ENCODE measurements at regions not wholly inside any gene's neighbourhood (a gene's known extent, or its start where the extent isn't known, plus 50 kb on each side); places are given as distances from the start of the nearest gene placed in this dataset.

- H3K27ac ChIP-seq = no peak overlapping the region
These were observed 516.8 kb downstream of the CFAP47 start for GRCh38 chrX:36436361-36436760.

DNA sequence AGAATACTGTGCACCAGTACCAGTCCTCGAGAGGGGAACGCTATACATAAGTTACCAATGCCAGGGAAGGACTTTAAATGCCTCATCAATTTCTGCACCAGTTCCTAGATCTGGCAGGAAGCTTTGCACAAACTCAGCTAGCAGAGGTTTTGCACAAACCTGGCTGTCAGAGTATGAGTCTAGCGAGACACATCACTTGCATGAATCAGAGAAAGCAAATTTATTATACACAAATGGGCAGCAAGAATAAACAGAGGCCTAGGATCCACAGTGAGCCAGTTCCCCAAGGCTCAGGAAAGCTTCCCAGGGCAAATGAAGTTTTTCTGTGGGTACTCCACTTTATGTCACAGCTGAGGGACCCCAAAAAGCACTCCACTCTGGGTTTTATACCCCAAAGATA is 523.5 kb downstream of the CFAP47 start:
- H3K4me1 ChIP-seq (replicated peaks) = no peaks in the 10 kb centered on the region
- DNase-seq (ENCODE audit: low read depth in 1 of 2, low spot score in 2 of 2) = no peak

More at GRCh38 chrX:36436361-36436760, 516.8 kb downstream of the CFAP47 start:
- DNase-seq (ENCODE audit: low read depth in 1 of 2, low spot score in 2 of 2) = no peak
- Histone ChIP-seq H3K4me1 (replicated peaks) (no peaks in the 10 kb centered on the region), H3K4me3 (no peak overlapping the region), H3K36me3 (no peaks in the 10 kb centered on the region), H3K27me3 (replicated peaks) (no peaks in the 10 kb centered on the region), H3K9me3 (replicated peaks) (no peaks in the 10 kb centered on the region)

GRCh38 chrX:36445566-36445965 is 526.0 kb downstream of the CFAP47 start:
- no peaks in the 10 kb centered on the region for H3K4me1 ChIP-seq (replicated peaks)
- H3K27ac ChIP-seq = no peak overlapping the region
- H3K4me3 ChIP-seq = no peak overlapping the region
- no peaks in the 10 kb centered on the region for H3K36me3 ChIP-seq
- no peak for DNase-seq (ENCODE audit: low read depth in 1 of 2, low spot score in 2 of 2)
- H3K27me3 ChIP-seq (replicated peaks) = no peaks in the 10 kb centered on the region
- no peaks in the 10 kb centered on the region for H3K9me3 ChIP-seq (replicated peaks)

More for the DNA sequence above, 523.5 kb downstream of the CFAP47 start:
- no peaks in the 10 kb centered on the region for H3K36me3 ChIP-seq
- no peak overlapping the region for H3K4me3 ChIP-seq
- H3K9me3 ChIP-seq (replicated peaks) = no peaks in the 10 kb centered on the region
- H3K27ac ChIP-seq = no peak overlapping the region
- H3K27me3 ChIP-seq (replicated peaks) = no peaks in the 10 kb centered on the region

DNA sequence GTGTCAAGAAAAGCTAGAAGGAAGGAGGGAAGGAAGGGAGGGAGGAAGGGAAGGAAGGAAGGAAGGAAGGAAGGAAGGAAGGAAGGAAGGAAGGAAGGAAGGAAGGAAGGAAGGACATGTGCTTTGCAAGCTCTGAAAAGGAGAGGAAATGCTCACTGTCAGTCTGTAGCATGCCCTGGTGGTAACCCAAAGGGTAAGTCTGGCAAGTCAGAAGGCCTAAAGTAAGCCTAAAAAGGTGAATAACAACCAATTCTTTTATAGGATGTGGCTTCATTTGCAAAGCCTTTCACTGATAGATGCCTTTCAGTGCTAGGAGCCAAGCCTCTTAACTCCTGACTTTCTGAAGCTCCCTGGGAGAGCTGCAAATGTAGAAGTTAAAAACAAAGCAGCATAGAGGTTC is 542.6 kb downstream of the CFAP47 start:
- no peaks in the 10 kb centered on the region for H3K4me1 ChIP-seq (replicated peaks)
- no peaks in the 10 kb centered on the region for H3K9me3 ChIP-seq (replicated peaks)
- no peaks in the 10 kb centered on the region for H3K27me3 ChIP-seq (replicated peaks)
- no peak overlapping the region for H3K27ac ChIP-seq
- no peak for DNase-seq (ENCODE audit: low read depth in 1 of 2, low spot score in 2 of 2)
- H3K4me3 ChIP-seq = no peak overlapping the region
- H3K36me3 ChIP-seq = no peaks in the 10 kb centered on the region

DNA sequence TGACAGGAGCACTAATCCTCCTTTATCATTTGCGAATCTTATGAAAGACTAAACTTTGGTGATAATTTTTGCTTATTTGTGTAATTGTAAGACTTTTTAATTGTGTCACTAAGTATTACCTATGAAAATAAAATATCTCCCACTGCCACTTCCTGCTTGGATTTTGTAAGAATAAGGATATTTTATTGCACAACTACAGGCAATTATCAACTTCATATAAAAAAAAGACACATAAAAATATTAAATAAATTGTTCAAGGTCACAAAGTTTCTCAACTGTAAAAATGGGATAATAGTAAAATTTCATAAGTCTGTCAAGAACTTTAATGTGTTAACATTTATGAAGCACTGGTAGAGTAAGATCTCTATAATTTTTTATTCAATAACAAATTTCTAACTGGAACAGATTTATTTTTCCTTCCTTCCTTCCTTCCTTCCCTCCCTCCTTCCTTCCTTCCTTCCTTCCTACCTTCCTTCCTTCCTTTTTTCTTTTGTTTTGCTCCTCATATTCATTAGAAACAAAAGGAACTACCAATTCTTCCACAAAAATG is 527.6 kb upstream of the FAM47C start:
- Histone ChIP-seq H3K4me3 (no peak overlapping the region), H3K27ac (no peak overlapping the region), H3K4me1 (replicated peaks) (no peaks in the 10 kb centered on the region), H3K27me3 (replicated peaks) (no peaks in the 10 kb centered on the region), H3K9me3 (replicated peaks) (no peaks in the 10 kb centered on the region), H3K36me3 (no peaks in the 10 kb centered on the region)
- no peak for DNase-seq (ENCODE audit: low read depth in 1 of 2, low spot score in 2 of 2)

- DNase-seq (ENCODE audit: low read depth in 1 of 2, low spot score in 2 of 2) = no peak
- H3K4me3 ChIP-seq = no peak overlapping the region
- no peaks in the 10 kb centered on the region for H3K4me1 ChIP-seq (replicated peaks)
- H3K36me3 ChIP-seq = no peaks in the 10 kb centered on the region
- H3K27me3 ChIP-seq (replicated peaks) = no peaks in the 10 kb centered on the region
- no peaks in the 10 kb centered on the region for H3K9me3 ChIP-seq (replicated peaks)
- H3K27ac ChIP-seq = no peak overlapping the region
These were observed 506.9 kb upstream of the FAM47C start for GRCh38 chrX:36501169-36501702.

- H3K27me3 ChIP-seq (replicated peaks) = no peaks in the 10 kb centered on the region
- H3K36me3 ChIP-seq = no peaks in the 10 kb centered on the region
- no peak for DNase-seq (ENCODE audit: low read depth in 1 of 2, low spot score in 2 of 2)
- no peak overlapping the region for H3K4me3 ChIP-seq
- H3K9me3 ChIP-seq (replicated peaks) = no peaks in the 10 kb centered on the region
- H3K4me1 ChIP-seq (replicated peaks) = no peaks in the 10 kb centered on the region
- H3K27ac ChIP-seq = no peak overlapping the region
These were observed 503.5 kb upstream of the FAM47C start for GRCh38 chrX:36504625-36505024.

DNA sequence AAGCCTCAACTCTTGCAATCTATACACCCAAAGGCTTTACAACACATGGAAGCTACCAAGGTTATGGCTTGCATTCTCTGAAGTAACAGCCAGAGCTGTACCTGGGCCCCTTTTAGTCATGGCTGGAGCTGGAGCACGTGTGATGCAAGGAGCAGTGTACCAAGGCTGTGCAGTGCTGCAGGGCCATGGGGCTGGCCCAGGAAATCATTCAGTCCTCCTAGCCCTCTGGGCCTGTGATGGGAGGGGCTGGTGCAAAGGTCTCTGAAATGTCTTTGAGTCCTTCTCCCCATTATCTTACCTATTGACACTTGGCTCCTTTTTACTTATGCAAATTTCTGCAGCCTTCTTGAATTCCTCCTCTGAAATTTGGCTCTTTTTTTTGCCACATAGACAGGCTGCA is 500.1 kb upstream of the FAM47C start:
- DNase-seq (ENCODE audit: low read depth in 1 of 2, low spot score in 2 of 2) = no peak
- Histone ChIP-seq H3K9me3 (replicated peaks) (no peaks in the 10 kb centered on the region), H3K4me3 (no peak overlapping the region), H3K27me3 (replicated peaks) (no peaks in the 10 kb centered on the region), H3K27ac (no peak overlapping the region), H3K36me3 (no peaks in the 10 kb centered on the region), H3K4me1 (replicated peaks) (no peaks in the 10 kb centered on the region)

GRCh38 chrX:36510736-36511135 is 497.4 kb upstream of the FAM47C start:
- Histone ChIP-seq H3K9me3 (replicated peaks) (no peaks in the 10 kb centered on the region), H3K36me3 (no peaks in the 10 kb centered on the region), H3K27me3 (replicated peaks) (no peaks in the 10 kb centered on the region), H3K4me1 (replicated peaks) (no peaks in the 10 kb centered on the region), H3K27ac (no peak overlapping the region), H3K4me3 (no peak overlapping the region)
- no peak for DNase-seq (ENCODE audit: low read depth in 1 of 2, low spot score in 2 of 2)

DNA sequence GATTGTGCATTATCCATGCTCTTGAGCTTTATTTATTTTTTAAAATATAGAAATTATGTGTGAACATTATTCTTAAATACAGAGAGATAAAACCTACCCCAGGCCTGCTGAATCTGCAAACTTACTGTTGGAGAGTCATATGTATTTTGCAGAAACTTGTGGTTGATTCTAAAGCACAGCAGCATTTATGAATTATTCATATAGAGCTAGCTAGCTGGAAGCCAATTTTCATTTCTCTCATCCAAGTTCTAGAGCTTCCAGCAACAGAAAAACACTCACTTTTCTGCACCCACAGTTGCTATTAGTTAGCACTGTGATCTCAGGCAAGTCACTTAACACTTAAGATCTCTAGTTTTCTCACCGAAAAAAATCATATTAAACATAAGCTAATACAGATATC is 479.5 kb upstream of the FAM47C start:
- no peak for DNase-seq (ENCODE audit: low read depth in 1 of 2, low spot score in 2 of 2)
- Histone ChIP-seq H3K36me3 (no peaks in the 10 kb centered on the region), H3K27me3 (replicated peaks) (no peaks in the 10 kb centered on the region), H3K4me1 (replicated peaks) (no peaks in the 10 kb centered on the region), H3K4me3 (no peak overlapping the region), H3K9me3 (replicated peaks) (no peaks in the 10 kb centered on the region), H3K27ac (no peak overlapping the region)

GRCh38 chrX:36534900-36535299 is 473.3 kb upstream of the FAM47C start:
- H3K36me3 ChIP-seq = no peaks in the 10 kb centered on the region
- H3K4me3 ChIP-seq = no peak overlapping the region
- no peaks in the 10 kb centered on the region for H3K9me3 ChIP-seq (replicated peaks)
- no peak for DNase-seq (ENCODE audit: low read depth in 1 of 2, low spot score in 2 of 2)
- no peaks in the 10 kb centered on the region for H3K27me3 ChIP-seq (replicated peaks)
- no peak overlapping the region for H3K27ac ChIP-seq
- H3K4me1 ChIP-seq (replicated peaks) = no peaks in the 10 kb centered on the region

DNA sequence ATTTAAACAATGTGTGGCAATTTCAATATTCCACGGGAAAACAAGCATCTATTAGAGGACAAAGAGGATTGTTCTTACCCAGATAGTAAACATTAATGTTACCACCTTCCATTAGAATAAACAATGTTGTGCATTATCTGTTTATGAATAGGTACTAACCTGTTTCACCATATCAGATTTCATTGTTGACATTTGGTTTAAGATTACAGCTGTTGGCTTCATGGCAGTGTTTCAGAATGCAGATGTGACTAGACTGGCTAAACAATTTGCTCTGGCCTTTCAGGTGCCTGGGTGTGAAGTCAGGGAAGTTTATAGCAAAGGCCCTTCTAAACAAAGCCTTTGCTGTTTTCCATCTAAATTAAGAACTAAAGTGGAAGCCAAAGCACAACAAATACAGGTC is 464.7 kb upstream of the FAM47C start:
- no peaks in the 10 kb centered on the region for H3K36me3 ChIP-seq
- no peak for DNase-seq (ENCODE audit: low read depth in 1 of 2, low spot score in 2 of 2)
- H3K4me1 ChIP-seq (replicated peaks) = no peaks in the 10 kb centered on the region
- H3K27ac ChIP-seq = no peak overlapping the region
- H3K9me3 ChIP-seq (replicated peaks) = no peaks in the 10 kb centered on the region
- H3K27me3 ChIP-seq (replicated peaks) = no peaks in the 10 kb centered on the region
- no peak overlapping the region for H3K4me3 ChIP-seq

DNA sequence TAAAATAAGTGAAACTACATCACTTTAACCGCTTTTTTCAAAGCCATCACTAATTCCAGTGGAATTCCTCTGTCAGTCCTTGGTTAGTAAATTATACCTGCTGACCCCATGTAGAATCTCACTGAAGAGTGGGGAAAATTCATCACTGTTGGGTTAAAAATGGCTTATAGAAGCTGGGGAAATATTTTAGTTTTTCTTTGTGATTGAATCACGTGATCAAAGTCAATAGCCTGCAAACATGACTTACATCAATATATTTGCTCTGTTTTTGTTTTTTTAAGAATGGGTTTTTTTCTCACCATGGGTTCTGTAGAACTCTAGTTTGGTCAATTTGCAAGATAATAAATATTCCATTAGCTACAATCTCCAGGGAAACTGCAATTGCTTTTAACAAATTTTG is 445.2 kb upstream of the FAM47C start:
- Histone ChIP-seq H3K27ac (no peak overlapping the region), H3K4me3 (no peak overlapping the region), H3K36me3 (no peaks in the 10 kb centered on the region), H3K27me3 (replicated peaks) (no peaks in the 10 kb centered on the region), H3K9me3 (replicated peaks) (no peaks in the 10 kb centered on the region), H3K4me1 (replicated peaks) (no peaks in the 10 kb centered on the region)
- no peak for DNase-seq (ENCODE audit: low read depth in 1 of 2, low spot score in 2 of 2)

GRCh38 chrX:36568946-36569345 is 439.2 kb upstream of the FAM47C start:
- no peaks in the 10 kb centered on the region for H3K9me3 ChIP-seq (replicated peaks)
- no peaks in the 10 kb centered on the region for H3K36me3 ChIP-seq
- H3K27ac ChIP-seq = no peak overlapping the region
- H3K4me1 ChIP-seq (replicated peaks) = no peaks in the 10 kb centered on the region
- H3K4me3 ChIP-seq = no peak overlapping the region
- H3K27me3 ChIP-seq (replicated peaks) = no peaks in the 10 kb centered on the region
- no peak for DNase-seq (ENCODE audit: low read depth in 1 of 2, low spot score in 2 of 2)

DNA sequence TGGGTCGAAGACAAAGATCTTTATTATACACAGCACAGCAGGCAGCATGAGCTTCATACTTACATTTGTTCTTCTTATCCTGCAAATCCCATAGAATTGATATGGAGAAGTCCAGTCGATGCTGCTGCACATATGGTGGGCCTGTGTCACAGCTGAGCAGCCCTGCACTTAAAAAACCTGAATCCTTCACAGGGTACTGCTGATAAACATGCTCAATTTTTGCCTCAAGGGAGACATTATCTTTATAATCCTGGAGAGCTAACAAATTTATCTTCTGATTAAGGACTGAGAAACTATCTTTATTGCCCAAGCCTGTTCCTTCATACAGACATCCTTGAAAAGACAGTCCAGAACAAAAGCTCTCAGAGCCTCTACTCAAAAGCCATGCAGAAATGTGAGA is 434.4 kb upstream of the FAM47C start:
- Histone ChIP-seq H3K4me3 (no peak overlapping the region), H3K36me3 (no peaks in the 10 kb centered on the region), H3K27ac (no peak overlapping the region), H3K4me1 (replicated peaks) (no peaks in the 10 kb centered on the region), H3K9me3 (replicated peaks) (no peaks in the 10 kb centered on the region), H3K27me3 (replicated peaks) (no peaks in the 10 kb centered on the region)
- DNase-seq (ENCODE audit: low read depth in 1 of 2, low spot score in 2 of 2) = no peak
